ENCODE measurements at regions not wholly inside any gene's neighbourhood (a gene's known extent, or its start where the extent isn't known, plus 50 kb on each side); places are given as distances from the start of the nearest gene placed in this dataset.

GRCh38 chr2:118492335-118492734, 355.1 kb downstream of the EN1 start:
- TF ChIP-seq CTCF (IDR thresholded peaks at IDR 0.05) = no peak
- no peak for TF ChIP-seq POLR2A (IDR thresholded peaks at IDR 0.05)

All from ovary (tissue), 3 donors.